GM18873 (cell line): ENCODE measurements at regions not wholly inside any gene's neighbourhood (a gene's known extent, or its start where the extent isn't known, plus 50 kb on each side); places are given as distances from the start of the nearest gene placed in this dataset.

Experiments used
- ATAC-seq: cut with Tn5 transposase; IDR thresholded peaks from one replicate; pipeline ENCODE4 v1.9.1; 2021; ENCODE audit warnings: mild to moderate bottlenecking, moderate library complexity, moderate number of reproducible peaks; ENCODE audit not compliant: unreplicated experiment, low FRiP score

DNA sequence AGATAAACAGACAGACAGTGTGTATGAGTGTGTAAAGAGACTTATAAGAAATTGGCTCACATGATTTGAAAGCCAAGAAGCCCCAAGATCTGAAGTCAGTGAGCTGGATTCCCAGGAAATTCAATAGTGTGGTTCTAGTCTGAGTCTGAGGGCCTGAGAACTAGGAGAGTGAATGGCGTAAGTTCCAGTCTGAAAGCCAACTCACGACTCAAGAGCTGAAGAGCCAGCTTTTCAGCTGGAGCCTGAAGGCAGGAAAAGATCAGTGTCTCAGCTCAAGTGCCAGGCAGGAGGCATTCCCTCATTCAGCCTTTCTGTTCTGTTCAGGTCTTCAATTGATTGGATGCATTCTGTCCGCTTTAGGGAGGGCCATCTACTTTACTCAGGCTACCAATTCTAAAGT lies 257.2 kb downstream of the PLPP3 start:
- ATAC-seq = no peak

DNA sequence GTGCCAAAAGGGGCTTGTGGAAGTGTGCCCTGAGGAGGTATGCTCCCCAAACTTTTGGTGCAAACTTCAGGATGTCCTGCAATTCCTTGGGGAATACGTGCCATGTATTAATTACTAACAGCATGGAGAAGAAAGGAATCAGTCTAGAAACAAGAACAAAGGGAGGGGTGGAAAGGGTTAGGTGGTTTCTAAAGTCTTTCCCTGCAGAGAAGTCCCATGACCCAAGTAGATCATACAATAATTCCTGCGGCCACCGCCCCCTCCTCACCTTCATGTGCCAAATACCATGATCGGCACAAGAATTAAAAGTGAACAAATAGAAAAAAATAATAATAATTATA lies 258.2 kb downstream of the PLPP3 start:
- no peak for ATAC-seq

DNA sequence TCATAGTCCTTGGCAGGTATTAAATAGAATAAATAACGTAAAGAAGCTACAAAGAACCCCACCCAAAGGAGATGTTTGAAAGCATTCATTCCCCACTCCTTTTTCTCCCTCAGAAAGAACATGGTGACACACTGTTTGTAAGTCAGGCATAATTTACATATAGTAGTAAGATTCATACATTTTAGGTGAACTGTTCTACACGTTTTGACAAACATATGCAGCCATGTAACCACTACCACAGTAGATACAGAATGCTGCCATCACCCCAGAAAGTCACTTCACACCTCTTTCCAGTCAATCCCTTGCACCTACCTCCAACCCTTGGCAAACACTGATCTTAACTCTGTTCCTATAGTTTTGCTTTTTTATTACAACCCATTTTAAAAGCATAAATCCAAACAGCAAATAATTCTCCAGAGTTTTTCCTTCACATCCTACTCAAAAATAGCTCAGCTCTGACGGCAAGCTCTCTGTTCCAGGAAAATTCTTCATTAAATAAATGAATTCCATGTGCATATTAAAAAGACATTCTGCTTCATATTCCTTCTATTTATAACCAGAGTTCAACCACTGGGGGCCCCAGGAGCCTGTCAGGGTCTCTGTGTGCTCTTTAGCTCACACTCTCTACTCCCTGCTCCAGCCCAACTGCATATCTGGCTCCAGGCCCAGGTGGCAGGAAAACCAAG lies 258.8 kb downstream of the PLPP3 start:
- no peak for ATAC-seq

DNA sequence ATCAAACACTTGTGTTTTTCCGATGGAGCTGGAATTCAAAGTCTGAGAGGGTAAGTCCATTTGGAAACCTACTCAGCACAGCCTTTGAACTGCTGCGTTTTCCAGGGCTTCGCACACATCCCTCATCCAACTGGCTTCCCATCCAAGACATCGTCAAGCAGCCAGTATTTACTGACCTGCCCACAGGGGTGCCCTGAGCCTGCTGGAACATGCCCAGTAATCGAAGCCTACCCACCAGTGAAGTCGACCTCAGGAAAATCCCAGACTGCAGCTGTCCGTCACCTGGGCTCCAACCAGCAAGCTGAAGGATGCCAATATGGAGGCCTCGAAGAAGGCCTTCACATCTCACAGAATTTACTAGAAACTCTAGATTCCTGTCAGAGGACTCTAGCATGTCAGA lies 261.6 kb downstream of the PLPP3 start:
- ATAC-seq = no peak

DNA sequence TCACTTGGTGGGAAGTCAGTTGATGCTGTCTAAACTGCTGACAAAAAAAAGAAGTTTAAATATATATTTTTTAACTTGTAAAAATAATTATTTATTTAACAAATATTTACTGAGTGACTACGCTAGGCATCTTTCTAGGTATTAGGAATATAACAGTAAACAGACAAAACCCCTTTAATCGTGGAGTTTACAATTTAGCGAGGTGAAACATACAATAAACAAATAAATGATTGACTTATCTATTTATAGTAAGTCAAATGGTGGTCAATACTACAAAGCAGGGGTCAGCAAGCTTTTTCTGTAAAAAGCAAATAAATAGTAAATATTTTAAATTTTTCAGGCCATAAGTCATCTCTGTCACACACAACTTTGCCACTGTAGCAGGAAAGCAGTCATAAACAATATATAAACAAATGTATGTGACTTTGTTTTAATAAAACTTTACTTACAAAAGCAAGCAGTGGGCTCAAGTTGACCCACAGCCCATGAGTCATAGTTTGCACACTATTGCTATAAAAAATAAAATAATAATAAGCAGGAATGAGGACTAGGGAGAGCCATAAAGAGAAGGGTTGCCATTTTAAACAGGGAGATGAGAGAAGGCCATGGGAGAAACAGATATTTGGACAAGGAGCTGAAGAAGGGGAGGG lies 263.9 kb downstream of the PLPP3 start:
- ATAC-seq = no peak

DNA sequence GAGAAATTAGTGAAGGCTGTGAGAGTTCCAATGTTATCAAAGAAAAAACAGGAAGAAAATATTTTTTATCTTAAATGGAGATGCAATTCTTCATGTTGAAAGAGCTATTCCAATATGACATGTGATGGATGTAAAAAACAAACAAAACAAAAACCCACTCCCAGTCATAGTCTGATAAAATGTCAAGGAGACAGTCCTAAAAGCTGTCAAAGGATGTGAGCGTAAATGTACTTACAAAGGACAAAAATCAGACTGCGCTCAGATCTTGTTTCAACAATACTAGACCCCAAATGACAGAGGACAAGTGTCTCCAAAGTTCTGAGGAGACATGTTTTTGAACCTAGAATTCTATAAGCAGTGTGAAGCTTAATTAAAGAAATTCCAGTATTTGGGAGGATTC lies 265.8 kb downstream of the PLPP3 start:
- no peak for ATAC-seq

DNA sequence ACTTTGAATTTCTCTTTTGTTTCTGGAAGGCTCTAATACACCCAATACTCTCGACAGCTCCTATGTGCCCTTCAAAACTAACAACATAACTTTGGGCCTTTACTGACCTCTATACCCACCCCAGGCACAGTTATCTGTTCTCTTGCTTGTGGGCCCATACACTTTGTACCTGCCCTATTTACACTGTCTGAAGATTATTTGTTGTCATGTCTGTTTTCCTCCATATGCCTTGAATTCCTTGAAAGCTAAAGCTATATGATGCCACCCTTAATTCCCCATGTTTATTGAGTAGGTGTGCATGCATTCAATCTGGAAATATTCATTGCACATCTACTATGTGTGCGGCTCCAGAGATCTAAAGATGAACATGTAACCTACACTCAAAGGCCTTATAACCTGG lies 267.6 kb downstream of the PLPP3 start:
- ATAC-seq = no peak

DNA sequence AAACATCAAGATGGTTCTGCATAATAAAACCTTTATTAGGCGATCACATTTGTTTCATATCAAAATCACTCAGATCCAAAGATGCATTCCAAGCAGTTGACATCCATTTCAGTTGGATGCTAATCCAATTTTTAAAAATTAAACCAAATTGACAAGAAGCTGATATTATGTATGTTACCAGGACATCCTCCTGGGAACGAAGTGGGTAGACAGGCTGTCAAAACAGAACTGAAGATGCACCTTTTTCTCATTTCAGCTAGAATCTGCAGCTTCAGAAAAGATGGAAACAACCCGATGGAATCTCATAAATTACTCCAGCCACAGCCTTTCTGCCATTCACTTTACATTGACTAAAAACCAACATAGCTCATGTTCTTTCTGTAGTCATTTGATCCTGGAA lies 268.4 kb downstream of the PLPP3 start:
- no peak for ATAC-seq

DNA sequence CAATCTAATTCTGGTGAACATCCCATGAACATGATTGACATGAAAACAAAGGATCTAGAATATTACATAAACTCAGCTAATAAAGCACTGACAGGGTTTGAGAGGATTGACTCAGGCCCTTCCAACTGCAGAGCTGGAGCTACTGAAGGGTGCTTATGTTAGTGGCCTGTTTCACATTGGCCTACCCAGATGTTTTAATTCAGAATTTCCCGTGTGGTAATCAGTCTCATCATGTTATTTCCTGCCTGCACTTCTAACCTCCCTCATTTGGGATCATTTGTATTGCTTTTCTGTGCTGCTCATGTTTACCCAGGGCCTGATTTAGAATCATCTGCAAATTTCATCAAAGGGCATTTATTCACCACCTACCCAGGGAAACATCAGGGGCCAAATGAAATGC lies 270.3 kb downstream of the PLPP3 start:
- no peak for ATAC-seq

DNA sequence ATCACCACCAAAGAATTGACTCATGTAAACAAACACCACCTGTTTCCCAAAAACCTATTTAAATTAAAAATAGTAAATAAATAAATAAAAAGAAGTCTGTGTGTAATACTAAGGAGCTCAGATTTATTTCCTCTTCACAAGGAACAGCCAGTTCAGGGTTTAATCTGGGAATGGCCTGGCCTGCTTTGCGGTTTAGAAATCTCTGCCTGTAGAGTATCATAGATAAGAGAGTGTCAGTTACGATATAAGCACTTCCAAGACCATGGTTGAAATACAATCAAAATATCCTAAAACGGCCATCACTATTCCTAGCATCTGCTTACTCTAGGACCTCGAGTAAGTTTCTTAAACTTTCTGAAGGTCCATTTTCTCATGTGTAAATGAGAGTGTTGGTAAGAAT lies 274.4 kb downstream of the PLPP3 start:
- no peak for ATAC-seq

DNA sequence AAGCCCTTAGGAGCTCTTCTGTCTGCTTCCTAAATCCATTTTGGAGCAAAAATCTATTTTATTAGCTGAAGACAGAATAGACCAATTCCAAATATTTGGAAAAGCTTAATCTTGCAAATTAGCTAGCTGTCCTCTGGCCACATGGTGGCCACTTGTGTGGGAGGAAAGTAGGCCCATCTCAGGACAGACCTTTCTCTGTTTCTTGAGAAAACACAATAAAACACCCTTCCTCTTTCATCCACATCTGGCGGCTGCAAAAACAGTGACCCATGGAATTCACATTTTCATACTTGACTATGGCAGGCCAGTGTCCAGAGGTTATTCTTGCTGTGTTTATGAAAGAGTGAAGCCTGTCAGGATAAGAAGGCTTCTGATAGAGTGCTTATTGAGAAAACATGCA lies 275.6 kb downstream of the PLPP3 start:
- no peak for ATAC-seq

DNA sequence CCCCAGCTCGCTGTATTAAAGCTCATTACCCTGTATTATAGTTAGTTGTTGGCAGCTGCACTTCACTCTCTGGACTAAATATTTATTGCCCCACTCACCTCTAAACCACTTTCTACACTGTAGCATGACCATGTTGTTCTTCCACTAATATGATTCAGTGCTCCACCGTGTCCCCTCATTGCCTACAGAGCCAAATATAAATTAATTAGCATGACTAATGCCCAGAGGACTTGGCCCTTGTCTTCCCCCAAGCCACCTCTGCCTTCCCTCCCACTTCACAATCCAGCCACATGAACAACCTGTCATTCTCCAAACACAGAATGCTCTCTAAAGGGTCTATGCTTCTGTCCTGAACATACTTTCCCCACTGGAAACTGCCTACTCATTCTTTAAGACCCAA lies 276.5 kb downstream of the PLPP3 start:
- ATAC-seq = no peak

DNA sequence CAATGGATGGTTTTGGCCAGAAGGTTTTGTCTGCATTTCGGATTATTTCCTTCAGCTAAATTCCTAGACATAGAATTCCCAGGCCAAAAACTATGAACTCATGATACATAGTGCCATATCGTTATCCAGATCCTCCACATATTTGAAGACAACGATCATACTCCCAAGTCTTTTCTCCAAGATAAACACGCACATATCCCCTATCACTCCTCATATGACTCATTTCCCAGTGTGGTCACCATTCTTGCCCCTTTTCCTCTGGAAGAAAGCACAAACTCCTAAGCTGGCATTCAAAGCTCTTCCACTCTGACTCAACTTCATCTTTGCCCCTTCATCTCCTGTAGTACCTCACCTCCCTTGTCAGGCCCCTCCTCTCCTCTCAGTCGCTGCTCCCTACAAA lies 277.6 kb downstream of the PLPP3 start:
- no peak for ATAC-seq

DNA sequence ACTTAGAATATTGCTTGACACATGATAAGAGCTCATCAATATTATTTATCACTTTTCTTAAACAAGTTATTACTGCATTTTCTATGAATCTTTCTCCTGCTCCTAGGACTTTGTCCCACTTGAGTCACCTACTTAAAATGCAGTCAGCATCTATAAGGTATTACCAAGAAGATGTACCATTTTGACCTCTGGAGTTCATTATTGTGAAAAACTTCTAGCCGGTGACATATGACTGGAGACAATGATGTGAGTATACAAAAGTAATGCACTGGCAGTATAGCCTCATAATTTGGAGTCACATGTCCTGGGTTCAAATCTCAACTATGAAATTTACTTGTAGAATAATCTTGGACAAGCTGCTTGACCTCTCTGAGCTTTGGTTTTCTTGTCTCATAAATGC lies 278.5 kb downstream of the PLPP3 start:
- ATAC-seq = no peak

DNA sequence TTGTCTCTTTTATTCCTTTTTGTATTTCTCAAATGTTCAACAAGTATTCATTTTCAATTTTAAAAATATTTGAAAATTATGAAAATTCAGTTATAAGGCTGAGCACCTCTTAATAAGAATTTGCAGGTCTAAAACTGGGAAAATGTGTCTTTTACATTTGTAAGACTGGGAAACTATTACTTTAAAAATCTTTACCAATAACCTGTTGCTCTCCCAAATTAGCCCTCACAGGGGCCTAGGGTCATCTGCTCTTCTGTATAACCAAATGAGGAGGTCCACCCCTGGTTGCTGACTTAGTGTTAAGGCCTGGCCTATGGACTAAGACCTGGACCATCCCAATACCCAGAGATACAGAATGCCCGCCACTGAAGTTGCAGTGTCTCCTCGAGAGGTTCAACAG lies 280.5 kb downstream of the PLPP3 start:
- no peak for ATAC-seq

DNA sequence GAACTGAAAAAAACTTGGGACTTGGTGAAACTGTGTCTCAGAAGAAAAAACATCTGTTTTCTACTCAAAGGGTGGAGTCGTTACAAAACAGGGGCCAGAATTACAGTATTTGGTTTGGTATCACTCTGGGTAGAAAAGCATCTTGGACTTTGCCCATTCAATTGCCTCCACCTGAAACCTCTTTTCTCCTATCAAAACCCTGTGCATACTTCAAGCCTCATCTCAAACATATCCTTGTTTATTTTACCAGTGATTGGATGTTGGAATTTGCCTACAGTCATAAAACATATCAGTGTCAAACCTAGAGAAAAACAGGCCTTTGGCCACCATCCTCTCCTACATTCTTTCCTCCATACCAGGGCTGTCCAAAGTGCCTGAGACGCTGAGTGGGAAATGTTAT lies 281.5 kb downstream of the PLPP3 start:
- no peak for ATAC-seq

DNA sequence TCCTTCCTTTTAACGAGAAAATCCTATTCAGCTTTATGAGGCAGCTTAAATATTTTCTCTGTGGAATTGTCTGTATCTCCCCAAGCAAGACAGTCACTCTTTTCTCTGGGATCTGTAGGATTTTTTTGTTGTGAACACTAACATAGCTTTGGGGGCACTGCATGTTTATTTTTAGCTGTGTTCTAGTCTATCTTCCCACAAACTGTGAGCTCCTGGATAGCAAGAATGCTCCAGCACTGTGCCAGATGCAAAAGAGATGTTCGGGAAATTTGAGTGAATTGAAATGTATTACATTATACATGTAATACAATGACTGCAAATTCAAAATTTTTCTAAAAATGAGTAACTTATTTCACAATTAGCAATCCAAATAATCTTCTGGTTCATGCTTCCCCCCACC lies 282.2 kb downstream of the PLPP3 start:
- ATAC-seq = no peak

DNA sequence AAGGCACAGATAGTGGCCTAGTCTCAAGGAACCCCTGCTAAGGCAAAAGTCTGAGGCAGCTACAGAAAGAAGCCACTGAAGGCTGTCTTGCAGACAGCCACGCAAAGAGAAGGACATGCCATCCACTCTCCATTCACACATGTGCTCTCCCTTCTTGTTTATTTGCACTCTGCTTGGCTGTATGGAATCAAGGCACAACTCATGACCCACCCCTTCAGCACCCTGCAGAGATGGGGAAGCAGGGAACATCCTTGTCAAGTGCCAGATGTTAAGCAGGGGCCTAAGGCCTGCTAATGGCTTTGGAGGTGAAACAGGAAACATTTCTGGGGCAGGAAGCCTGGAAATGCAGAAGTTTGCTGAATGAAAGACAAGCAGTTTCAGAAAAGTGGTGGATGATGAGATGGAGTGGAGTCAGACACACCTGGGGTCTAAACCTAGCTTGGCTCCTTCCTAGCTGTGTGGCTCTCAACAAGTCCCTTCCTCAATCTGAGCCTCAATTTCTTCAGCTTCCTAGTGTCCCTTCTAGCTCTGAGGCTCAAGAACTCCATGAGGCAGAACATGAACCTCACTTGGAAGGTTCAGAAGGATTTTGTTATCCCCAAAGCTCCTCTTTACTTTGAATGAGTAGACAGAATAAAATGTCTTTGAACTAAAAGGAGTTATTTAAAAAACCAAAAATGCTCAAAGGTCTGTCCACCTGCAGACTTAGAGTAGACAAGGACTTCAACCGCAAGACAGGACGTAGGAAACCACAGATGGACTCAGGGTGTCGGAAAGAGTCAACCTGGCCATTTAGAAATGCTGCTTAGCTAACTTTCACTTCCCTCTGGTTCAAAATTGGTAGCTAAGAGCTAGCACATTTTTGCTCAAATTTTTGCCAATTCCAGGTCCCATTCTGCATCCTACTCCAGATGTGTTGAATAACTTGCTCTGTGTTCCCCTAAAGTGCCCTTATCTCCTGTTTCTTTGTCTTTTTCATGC lies 283.1 kb downstream of the PLPP3 start:
- ATAC-seq = no peak

DNA sequence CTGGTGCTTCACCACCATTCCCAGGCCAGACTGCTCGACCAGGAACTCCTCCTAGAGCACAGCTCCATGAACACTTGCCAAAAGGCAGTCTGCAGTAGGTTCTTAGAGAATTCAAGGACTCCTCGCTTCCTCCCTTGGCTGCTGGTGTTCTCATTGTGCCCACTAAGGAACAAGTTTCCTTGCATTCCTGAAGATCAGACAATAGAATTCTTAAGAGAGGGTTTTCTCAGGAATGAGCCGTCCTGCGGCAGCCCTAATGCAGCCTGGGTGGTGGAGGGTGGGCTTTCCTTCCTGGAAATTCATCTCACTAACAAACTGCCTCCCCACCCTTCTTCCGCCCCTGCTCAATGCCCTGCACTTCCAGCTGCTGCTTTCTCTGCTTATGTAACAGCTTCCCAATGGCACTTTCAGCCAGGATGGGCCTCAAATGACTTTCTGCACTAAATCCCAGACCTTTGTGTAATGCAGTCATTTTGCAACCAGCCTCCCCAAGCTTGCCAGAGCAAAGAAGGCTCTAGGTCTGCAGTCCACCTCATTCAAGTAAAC lies 287.9 kb downstream of the PLPP3 start:
- ATAC-seq = no peak

DNA sequence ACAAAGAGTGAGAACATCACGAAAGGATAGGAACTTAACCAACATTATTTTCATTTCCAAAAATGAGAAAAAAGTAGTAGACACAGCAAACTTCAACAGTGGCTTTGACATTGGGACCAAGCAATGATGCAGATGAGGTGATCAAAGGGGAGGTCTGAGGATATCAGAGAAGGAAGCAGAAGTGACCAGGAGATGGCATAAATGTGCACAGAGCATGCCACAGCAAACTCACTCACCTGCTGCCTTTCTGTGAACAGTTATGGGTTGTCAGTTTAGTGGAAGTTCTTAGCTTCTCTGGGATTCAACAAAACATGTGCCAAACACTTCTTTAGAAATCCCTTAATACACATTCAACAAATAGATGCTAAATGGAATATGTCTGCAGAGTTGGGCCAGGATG lies 290.1 kb downstream of the PLPP3 start:
- ATAC-seq = no peak

DNA sequence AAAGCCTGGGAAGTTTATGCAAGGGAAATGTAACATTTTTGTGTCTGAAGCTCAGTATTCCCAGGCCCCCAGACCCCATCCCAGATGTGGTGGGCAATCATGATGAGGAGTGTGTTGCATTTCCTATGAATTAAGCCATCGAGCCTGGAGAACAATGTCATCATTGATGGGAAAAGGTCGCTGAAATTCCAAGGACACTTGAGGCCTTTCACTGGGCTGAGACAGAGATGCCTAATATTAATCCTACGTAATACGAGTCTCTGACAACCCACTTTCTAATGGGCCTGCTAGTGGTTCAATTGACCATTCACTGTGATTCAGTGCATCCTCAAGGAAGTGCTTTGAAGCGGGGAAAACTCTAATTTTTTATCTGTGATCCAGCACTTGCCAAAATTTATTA lies 291.6 kb downstream of the PLPP3 start:
- no peak for ATAC-seq
